ENCODE measurements at regions not wholly inside any gene's neighbourhood (a gene's known extent, or its start where the extent isn't known, plus 50 kb on each side); places are given as distances from the start of the nearest gene placed in this dataset.

GRCh38 chr18:22253676-22254075 lies 84.3 kb downstream of the GATA6 start:
- Histone ChIP-seq H3K79me1 (ENCODE audit: low read depth, low read length) (no peaks in the 10 kb centered on the region), H3K14ac (ENCODE audit: low read length) (no peak overlapping the region), H3K18ac (ENCODE audit: low read length) (no peak overlapping the region), H3K27me3 (ENCODE audit: control insufficient read depth in 3 of 3, insufficient read depth in 3 of 3, low read depth in 1 of 3, low read length in 3 of 3) (no peaks in the 10 kb centered on the region), H3K9me3 (replicated peaks in 1 of 2; ENCODE audit: control insufficient read depth in 2 of 2, insufficient read depth in 1 of 2, low read depth in 1 of 2, low read length in 2 of 2) (no peaks in the 10 kb centered on the region), H2AFZ (ENCODE audit: low read length) (no peak overlapping the region), H3K27ac (replicated peaks; ENCODE audit: low read length) (no peak overlapping the region), H2BK120ac (ENCODE audit: low read depth, low read length) (no peak overlapping the region), H3K4me3 (ENCODE audit: low read length in 2 of 2) (no peak overlapping the region), H2BK12ac (ENCODE audit: low read length) (no peak overlapping the region), H3K9ac (ENCODE audit: low read depth, low read length, poor library complexity) (no peak overlapping the region), H3K4me2 (ENCODE audit: insufficient read depth, low read length, poor library complexity, severe bottlenecking) (no peak overlapping the region), H3K4me1 (ENCODE audit: control insufficient read depth in 2 of 2, insufficient read depth in 1 of 2, low read depth in 1 of 2, low read length in 2 of 2) (peaks cover 0 to 4% of the 10 kb centered on the region in 2 donors), H4K91ac (ENCODE audit: low read depth, low read length, poor library complexity) (no peak overlapping the region), H4K8ac (ENCODE audit: low read depth, low read length) (no peak overlapping the region), H3K36me3 (replicated peaks in 1 of 2; ENCODE audit: control insufficient read depth in 2 of 2, insufficient read depth in 2 of 2, low read length in 2 of 2) (no peaks in the 10 kb centered on the region), H3K23ac (ENCODE audit: low read depth, low read length, poor library complexity) (no peak overlapping the region), H3K4ac (ENCODE audit: low read length) (no peak overlapping the region), H2BK5ac (ENCODE audit: low read length) (no peak overlapping the region), H2AK5ac (ENCODE audit: low read depth, low read length) (no peak overlapping the region), H2BK15ac (ENCODE audit: low read length) (no peak overlapping the region)
- WGBS, 2 donors (ENCODE audit: extremely low coverage in 2 of 2, insufficient read length in 2 of 2, insufficient replicate concordance in 1 of 2) = no CpG with 5 or more reads among the region's 9 CpGs
- no peak for DNase-seq (ENCODE audit: low spot score)

- no peak overlapping the region for H3K14ac ChIP-seq (ENCODE audit: low read length)
- H3K4me3 ChIP-seq (ENCODE audit: low read length in 2 of 2) = no peak overlapping the region
- H3K27ac ChIP-seq (replicated peaks; ENCODE audit: low read length) = no peak overlapping the region
- no peaks in the 10 kb centered on the region for H3K36me3 ChIP-seq (replicated peaks in 1 of 2; ENCODE audit: control insufficient read depth in 2 of 2, insufficient read depth in 2 of 2, low read length in 2 of 2)
- H2AK5ac ChIP-seq (ENCODE audit: low read depth, low read length) = no peak overlapping the region
- DNase-seq (ENCODE audit: low spot score) = no peak
- H2BK120ac ChIP-seq (ENCODE audit: low read depth, low read length) = no peak overlapping the region
- no peak overlapping the region for H4K8ac ChIP-seq (ENCODE audit: low read depth, low read length)
- H3K4me2 ChIP-seq (ENCODE audit: insufficient read depth, low read length, poor library complexity, severe bottlenecking) = no peak overlapping the region
- H3K4me1 ChIP-seq (ENCODE audit: control insufficient read depth in 2 of 2, insufficient read depth in 1 of 2, low read depth in 1 of 2, low read length in 2 of 2) = peaks cover 0 to 4% of the 10 kb centered on the region in 2 donors
- no peak overlapping the region for H2BK12ac ChIP-seq (ENCODE audit: low read length)
- H3K23ac ChIP-seq (ENCODE audit: low read depth, low read length, poor library complexity) = no peak overlapping the region
- H3K18ac ChIP-seq (ENCODE audit: low read length) = no peak overlapping the region
- H3K79me1 ChIP-seq (ENCODE audit: low read depth, low read length) = no peaks in the 10 kb centered on the region
- H2BK15ac ChIP-seq (ENCODE audit: low read length) = no peak overlapping the region
- no peak overlapping the region for H3K4ac ChIP-seq (ENCODE audit: low read length)
- H3K9ac ChIP-seq (ENCODE audit: low read depth, low read length, poor library complexity) = no peak overlapping the region
- WGBS, 2 donors (ENCODE audit: extremely low coverage in 2 of 2, insufficient read length in 2 of 2, insufficient replicate concordance in 1 of 2) = no CpG with 5 or more reads among the region's 5 CpGs
- H2BK5ac ChIP-seq (ENCODE audit: low read length) = no peak overlapping the region
- no peak overlapping the region for H2AFZ ChIP-seq (ENCODE audit: low read length)
- H4K91ac ChIP-seq (ENCODE audit: low read depth, low read length, poor library complexity) = no peak overlapping the region
- no peaks in the 10 kb centered on the region for H3K9me3 ChIP-seq (replicated peaks in 1 of 2; ENCODE audit: control insufficient read depth in 2 of 2, insufficient read depth in 1 of 2, low read depth in 1 of 2, low read length in 2 of 2)
- no peaks in the 10 kb centered on the region for H3K27me3 ChIP-seq (ENCODE audit: control insufficient read depth in 3 of 3, insufficient read depth in 3 of 3, low read depth in 1 of 3, low read length in 3 of 3)
Observed at GRCh38 chr18:22253156-22253555, 83.8 kb downstream of the GATA6 start.
